ENCODE measurements at regions not wholly inside any gene's neighbourhood (a gene's known extent, or its start where the extent isn't known, plus 50 kb on each side); places are given as distances from the start of the nearest gene placed in this dataset.

DNA sequence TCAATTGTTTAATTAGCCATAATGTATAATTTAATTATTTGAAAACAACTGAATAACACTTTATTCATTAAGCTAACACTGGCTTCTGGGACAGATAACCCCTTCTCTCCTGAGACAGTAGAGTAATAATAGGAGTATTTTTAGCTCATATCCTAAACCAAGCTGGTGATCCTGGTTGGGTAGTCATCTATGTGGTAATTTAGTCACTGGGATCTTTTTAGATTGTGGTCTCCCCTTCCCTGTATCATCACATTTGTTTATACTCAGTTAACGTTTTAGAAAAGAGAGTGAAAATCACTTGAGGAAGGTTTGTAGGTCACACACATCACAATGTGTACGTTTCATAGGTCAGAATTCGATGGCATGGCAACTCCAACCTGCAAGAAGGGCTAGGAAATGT, 1356.6 kb upstream of the ADGRL2 start:
- CTCF ChIA-PET = no interaction called here
- POLR2A ChIA-PET = no interaction called here

GRCh38 chr1:80441664-80442063, 1359.1 kb upstream of the ADGRL2 start:
- CTCF ChIA-PET = no interaction called here
- POLR2A ChIA-PET = no interaction called here

DNA sequence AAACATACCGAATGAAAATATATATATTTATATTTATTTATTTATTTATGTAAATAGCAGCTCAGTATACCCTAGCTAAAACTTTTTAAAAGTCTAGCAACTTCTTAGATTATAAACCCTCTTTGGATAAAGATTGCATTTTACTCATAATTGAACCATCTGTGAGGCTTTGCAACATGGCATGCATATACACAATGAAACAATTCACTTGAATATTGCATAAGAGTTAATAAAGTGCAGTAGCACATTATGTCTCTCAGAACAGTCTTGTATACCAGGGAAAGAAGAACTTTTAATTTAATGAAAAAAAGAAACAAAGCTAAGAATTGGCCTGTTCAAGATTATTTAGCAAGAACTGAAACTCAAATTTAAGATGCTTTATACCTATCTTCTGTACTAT, 1363.9 kb upstream of the ADGRL2 start:
- POLR2A ChIA-PET = no interaction called here
- CTCF ChIA-PET = no interaction called here

DNA sequence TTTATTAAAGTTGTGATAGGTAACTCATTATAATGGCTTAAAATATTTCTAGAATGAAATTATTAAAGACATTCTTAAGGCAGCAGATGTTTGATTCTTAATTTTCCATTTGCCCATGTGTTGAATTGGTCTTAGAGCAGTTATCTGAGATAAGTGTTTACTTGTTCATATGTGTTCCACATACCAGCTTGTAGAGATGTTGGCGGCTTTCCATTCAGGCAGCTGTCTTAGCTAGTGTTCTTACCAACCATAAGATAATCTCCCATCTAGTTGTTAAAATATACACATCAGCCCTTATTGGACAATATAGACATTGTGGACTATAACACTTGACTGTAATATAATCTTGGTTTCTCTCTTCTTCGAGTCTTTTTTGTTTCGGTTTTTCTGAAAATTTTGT, 1372.9 kb upstream of the ADGRL2 start:
- CTCF ChIA-PET = no interaction called here
- POLR2A ChIA-PET = no interaction called here

GRCh38 chr1:80424249-80424648, 1376.5 kb upstream of the ADGRL2 start:
- POLR2A ChIA-PET = no interaction called here
- CTCF ChIA-PET = no interaction called here

- ChIA-PET CTCF (no interaction called here), POLR2A (no interaction called here)
These were observed 1382.6 kb upstream of the ADGRL2 start for GRCh38 chr1:80418134-80418533.

- ChIA-PET POLR2A (no interaction called here), CTCF (no interaction called here)
These were observed 1383.1 kb upstream of the ADGRL2 start for GRCh38 chr1:80417671-80418070.

- ChIA-PET POLR2A (no interaction called here), CTCF (no interaction called here)
These were observed 1386.8 kb upstream of the ADGRL2 start for GRCh38 chr1:80413969-80414368.

DNA sequence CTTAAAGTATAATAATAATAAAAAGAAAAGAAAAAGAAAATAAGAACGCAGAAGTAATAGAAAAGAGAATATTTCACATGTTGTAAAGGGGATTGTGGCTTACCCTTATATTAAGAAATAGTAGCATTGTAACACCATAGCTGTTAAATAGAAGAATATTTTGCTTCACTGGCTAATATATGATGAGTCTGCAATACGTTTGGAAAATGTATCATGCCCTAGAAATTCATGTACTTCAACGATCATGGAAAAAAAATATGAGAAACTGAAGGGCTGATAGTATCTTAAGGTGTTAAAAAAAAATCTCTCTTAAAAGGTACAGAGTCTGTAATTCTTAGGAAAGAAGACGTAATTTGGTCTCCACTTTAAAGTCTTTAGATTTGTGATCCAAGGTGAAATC, 1390.5 kb upstream of the ADGRL2 start:
- ChIA-PET POLR2A (no interaction called here), CTCF (no interaction called here)

DNA sequence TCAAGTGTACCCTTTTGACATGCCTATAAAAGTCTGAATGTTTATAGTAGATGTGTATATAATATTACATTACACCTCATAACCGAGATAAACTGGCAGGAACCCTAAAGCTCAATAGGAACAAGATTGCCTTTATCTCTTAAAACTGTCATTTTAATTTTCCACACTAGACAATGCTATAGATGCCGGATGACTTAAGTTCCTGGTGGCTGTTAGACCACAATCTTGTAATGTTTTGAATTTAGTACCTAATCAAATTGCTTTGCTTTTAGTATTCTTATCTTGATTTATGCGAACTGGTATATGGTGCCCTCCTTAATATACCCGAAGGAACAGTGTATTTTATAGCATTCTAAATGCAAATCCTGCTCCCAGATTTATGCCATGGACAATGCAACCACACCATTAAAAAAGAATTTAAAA, 1397.0 kb upstream of the ADGRL4 start:
- CTCF ChIA-PET = no interaction called here
- POLR2A ChIA-PET = no interaction called here

- ChIA-PET POLR2A (no interaction called here), CTCF (no interaction called here)
These were observed 1396.1 kb upstream of the ADGRL4 start for GRCh38 chr1:80402625-80403024.

DNA sequence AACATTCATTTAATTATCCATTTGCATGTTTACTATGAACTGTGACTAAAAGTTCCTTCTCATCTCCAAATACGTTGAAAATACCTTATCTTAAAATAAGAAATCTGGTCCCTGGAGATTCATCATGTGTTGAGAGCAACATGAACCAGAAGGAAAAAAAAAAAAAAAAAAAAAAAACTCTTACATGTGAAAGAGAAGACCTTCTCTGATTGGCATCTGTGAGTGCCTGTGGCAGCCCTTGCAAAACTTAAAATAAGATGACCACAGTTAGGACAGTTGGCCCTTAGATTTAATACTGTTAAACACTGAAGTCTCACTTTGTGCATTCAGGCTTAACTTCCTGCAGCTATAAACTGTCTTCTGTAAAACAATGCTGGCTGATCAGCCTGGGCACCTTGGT, 1395.2 kb upstream of the ADGRL4 start:
- CTCF ChIA-PET = no interaction called here
- POLR2A ChIA-PET = no interaction called here

GRCh38 chr1:80392529-80392928, 1386.0 kb upstream of the ADGRL4 start:
- CTCF ChIA-PET = no interaction called here
- POLR2A ChIA-PET = no interaction called here

- ChIA-PET POLR2A (no interaction called here), CTCF (no interaction called here)
These were observed 1379.1 kb upstream of the ADGRL4 start for GRCh38 chr1:80385650-80386049.

DNA sequence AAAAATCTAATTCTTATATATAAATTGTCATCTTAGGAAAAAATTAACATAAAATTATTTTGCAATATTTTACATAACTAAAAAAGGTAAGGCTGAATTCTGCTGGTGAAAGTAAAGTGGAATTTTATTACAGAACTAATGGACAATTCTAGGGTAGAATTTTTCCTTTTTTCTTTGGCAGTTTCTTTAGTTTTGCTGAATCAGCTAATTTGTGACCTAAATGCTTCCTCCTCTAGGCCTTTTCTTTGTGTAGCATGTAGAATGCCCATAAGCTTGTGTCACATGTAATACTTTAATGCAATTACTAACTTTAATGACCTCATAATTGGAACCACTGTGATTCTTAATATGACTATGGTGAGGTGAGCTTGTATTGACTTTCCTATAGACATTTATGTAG, 1378.4 kb upstream of the ADGRL4 start:
- CTCF ChIA-PET = no interaction called here
- POLR2A ChIA-PET = no interaction called here

GRCh38 chr1:80384083-80384830, 1377.7 kb upstream of the ADGRL4 start:
- CTCF ChIA-PET = no interaction called here
- POLR2A ChIA-PET = no interaction called here

DNA sequence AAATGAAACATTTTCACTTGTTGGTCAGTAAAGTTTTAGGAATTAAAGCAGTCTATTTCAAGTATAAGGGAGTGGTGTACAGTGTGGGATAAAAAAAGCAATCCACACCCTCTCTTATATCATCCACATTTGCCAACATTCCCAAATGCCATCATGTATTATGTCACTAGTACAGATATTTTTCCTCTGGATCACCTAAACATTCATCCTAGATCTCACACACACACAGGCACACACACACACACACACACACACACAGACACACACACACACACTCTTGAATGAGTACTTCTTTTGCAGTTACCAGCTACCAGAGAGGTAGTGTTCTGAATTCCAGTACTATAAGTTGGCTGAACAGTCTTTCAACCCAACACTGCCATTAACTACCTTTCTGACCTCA, 1369.1 kb upstream of the ADGRL4 start:
- ChIA-PET POLR2A (no interaction called here), CTCF (no interaction called here)

- POLR2A ChIA-PET = no interaction called here
These were observed 1368.6 kb upstream of the ADGRL4 start for GRCh38 chr1:80375109-80375508.

DNA sequence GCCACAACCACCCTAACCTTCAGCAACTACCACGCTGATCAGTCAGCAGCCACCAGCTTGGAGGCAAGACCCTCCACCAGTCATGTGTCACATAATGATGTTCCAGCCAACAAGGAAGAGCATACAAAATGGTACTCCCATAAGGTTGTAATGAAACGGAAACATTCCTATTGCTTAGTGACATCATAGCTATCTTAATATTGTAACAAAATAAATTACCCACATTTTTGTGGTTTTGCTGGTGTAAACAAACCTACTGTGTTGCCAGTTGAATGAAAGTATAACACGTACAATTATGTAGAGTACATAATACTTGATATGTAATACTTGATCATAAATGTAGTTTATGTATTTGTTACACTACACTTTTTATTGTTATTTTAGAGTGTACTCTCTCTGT, 1363.2 kb upstream of the ADGRL4 start:
- CTCF ChIA-PET = no interaction called here

More at GRCh38 chr1:80375109-80375508, 1368.6 kb upstream of the ADGRL4 start:
- CTCF ChIA-PET = no interaction called here

GRCh38 chr1:80367058-80367457, 1360.5 kb upstream of the ADGRL4 start:
- ChIA-PET POLR2A (no interaction called here), CTCF (no interaction called here)

More for the DNA sequence above, 1363.2 kb upstream of the ADGRL4 start:
- POLR2A ChIA-PET = no interaction called here

- ChIA-PET POLR2A (no interaction called here), CTCF (no interaction called here)
These were observed 1359.0 kb upstream of the ADGRL4 start for GRCh38 chr1:80365359-80366021.
